WTC11 (cell line): ENCODE measurements at regions not wholly inside any gene's neighbourhood (a gene's known extent, or its start where the extent isn't known, plus 50 kb on each side); places are given as distances from the start of the nearest gene placed in this dataset.

Experiments
- ATAC-seq: fragments of 200-7000 bp; cut with Tn5 transposase; 2 replicates; pipeline ENCODE4 v1.10.0; 2021; ENCODE audit warnings: mild to moderate bottlenecking, moderate library complexity
- CTCF ChIA-PET: fragments of 300-600 bp; sonication (Branson Sonifier 250); formaldehyde crosslinking; loops from one replicate; lab custom pipeline; 2021; ENCODE audit warnings: antibody characterized with exemption; lab: Charles Lee
- POLR2A ChIA-PET: fragments of 350-600 bp; sonication (Branson Sonifier 250); formaldehyde crosslinking; loops from one replicate; lab custom pipeline; 2021; ENCODE audit warnings: antibody characterized with exemption; lab: Charles Lee
- DNase-seq: peaks from one replicate; pipeline ENCODE4 v3.0.0; 2021; ENCODE audit warnings: low spot score
- H3K27ac Mint-ChIP-seq: 2 replicates; pipeline ENCODE4 v1.8.0; 2021; ENCODE audit warnings: mixed read lengths
- H3K27me3 Mint-ChIP-seq: 2 replicates; pipeline ENCODE4 v1.8.0; 2021; ENCODE audit warnings: low read depth, mild to moderate bottlenecking, moderate library complexity, mixed read lengths
- H3K36me3 Mint-ChIP-seq: 2 replicates; pipeline ENCODE4 v1.8.0; 2021; ENCODE audit warnings: mixed read lengths
- H3K4me1 Mint-ChIP-seq: 2 replicates; pipeline ENCODE4 v1.8.0; 2022; ENCODE audit warnings: mixed read lengths
- H3K4me3 Mint-ChIP-seq: 2 replicates; pipeline ENCODE4 v1.8.0; 2021; ENCODE audit warnings: mild to moderate bottlenecking, moderate library complexity, mixed read lengths
- H3K9me3 Mint-ChIP-seq: 2 replicates; pipeline ENCODE4 v1.8.0; 2021; ENCODE audit warnings: mixed read lengths
- CREM ChIP-seq: sonication (generic); formaldehyde crosslinking; IDR thresholded peaks from 2 replicates; pipeline ENCODE4 v1.8.1; 2022; ENCODE audit warnings: mild to moderate bottlenecking, missing genetic modification reagents, moderate library complexity
- ELF4 ChIP-seq: sonication (generic); formaldehyde crosslinking; IDR thresholded peaks from 2 replicates; pipeline ENCODE4 v1.8.1; 2022; ENCODE audit warnings: low read depth, mild to moderate bottlenecking, moderate library complexity, missing genetic modification reagents
- EMX1 ChIP-seq: fragments of 250-450 bp; sonication (Bioruptor Pico); IDR thresholded peaks from 2 replicates; pipeline ENCODE4 v1.8.0; 2021; ENCODE audit warnings: mild to moderate bottlenecking
- MYBL2 ChIP-seq: sonication (generic); formaldehyde crosslinking; IDR thresholded peaks from 2 replicates; pipeline ENCODE4 v1.8.1; 2023; ENCODE audit warnings: mild to moderate bottlenecking, moderate library complexity, missing genetic modification reagents
- NR1H2 ChIP-seq: sonication (generic); formaldehyde crosslinking; IDR thresholded peaks from 2 replicates; pipeline ENCODE4 v1.9.0; 2021; ENCODE audit warnings: mild to moderate bottlenecking, moderate library complexity, missing genetic modification reagents
- NR2C2 ChIP-seq: sonication (generic); formaldehyde crosslinking; IDR thresholded peaks from 2 replicates; pipeline ENCODE4 v1.8.0; 2022; ENCODE audit warnings: mild to moderate bottlenecking, missing genetic modification reagents
- ZNF263 ChIP-seq: sonication (generic); formaldehyde crosslinking; IDR thresholded peaks from 2 replicates; pipeline ENCODE4 v1.8.1; 2022; ENCODE audit warnings: low read depth, mild to moderate bottlenecking, moderate library complexity, missing genetic modification reagents
- ZNF317 ChIP-seq: sonication (generic); formaldehyde crosslinking; IDR thresholded peaks from 2 replicates; pipeline ENCODE4 v1.8.1; 2023; ENCODE audit warnings: low read depth, mild to moderate bottlenecking, moderate library complexity, missing genetic modification reagents, borderline replicate concordance
- TF ChIP-seq, protein P1 (sequence below): sonication (generic); formaldehyde crosslinking; IDR thresholded peaks from 2 replicates; pipeline ENCODE4 v1.8.0; 2022; ENCODE audit warnings: mild to moderate bottlenecking, missing genetic modification reagents
- TF ChIP-seq, protein P2 (sequence below): sonication (generic); formaldehyde crosslinking; IDR thresholded peaks from 2 replicates; pipeline ENCODE4 v1.8.1; 2022; ENCODE audit warnings: missing genetic modification reagents, borderline replicate concordance
- TF ChIP-seq, protein P3 (sequence below): fragments of 250-450 bp; sonication (Bioruptor Pico); conservative IDR thresholded peaks from 2 replicates; pipeline ENCODE4 v1.9.0; 2021; ENCODE audit warnings: mild to moderate bottlenecking
- TF ChIP-seq, protein P4 (sequence below): fragments of 250-450 bp; sonication (Bioruptor Pico); IDR thresholded peaks from 2 replicates; pipeline ENCODE4 v1.9.0; 2021; ENCODE audit warnings: mild to moderate bottlenecking
- TF ChIP-seq, protein P5 (sequence below): sonication (generic); formaldehyde crosslinking; IDR thresholded peaks from 2 replicates; pipeline ENCODE4 v1.8.0; 2022; ENCODE audit warnings: missing genetic modification reagents
- TF ChIP-seq, protein P6 (sequence below): sonication (generic); formaldehyde crosslinking; IDR thresholded peaks from 2 replicates; pipeline ENCODE4 v1.8.1; 2023; ENCODE audit warnings: mild to moderate bottlenecking, missing genetic modification reagents

DNA sequence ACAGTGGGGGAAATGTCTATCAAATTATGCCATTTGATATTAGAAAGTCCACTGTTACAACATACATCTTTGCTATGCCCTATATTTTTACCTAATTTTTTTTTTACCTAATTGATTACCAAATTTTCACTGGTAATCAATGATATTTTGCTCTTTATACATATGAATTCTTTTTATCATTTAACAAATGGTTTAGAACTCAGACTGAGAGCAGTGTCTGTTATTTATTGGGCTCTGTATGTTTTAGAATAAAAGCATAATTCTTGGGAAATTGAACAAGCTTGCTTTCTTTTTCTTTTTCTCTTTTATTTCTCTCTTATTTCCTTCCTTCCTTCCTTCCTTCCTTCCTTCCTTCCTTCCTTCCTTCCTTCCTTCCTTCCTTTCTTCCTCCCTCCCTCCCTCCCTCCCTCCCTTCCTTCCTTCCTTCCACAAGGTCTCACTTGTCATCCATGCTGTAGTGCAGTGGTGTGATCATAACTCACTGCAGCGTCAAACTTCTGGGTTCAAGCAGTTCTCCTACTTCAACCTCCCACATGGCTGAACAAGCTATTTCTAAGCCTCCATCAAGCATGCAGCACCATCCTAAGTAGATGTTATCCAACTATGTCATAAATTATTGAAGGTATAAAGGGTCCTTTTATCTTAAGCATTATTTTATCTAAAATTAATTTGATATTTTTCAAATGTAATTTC lies 911.7 kb upstream of the CITED2 start:
- ATAC-seq (no peak), DNase-seq (no peak)
- TF ChIP-seq ZNF317 (CRISPR knock-in tag) (no peak), NR2C2 (CRISPR knock-in tag) (no peak), ELF4 (CRISPR knock-in tag) (no peak), ZNF263 (CRISPR knock-in tag) (no peak)
- Mint-ChIP-seq H3K27ac (no peak overlapping the region), H3K4me3 (no peak overlapping the region), H3K27me3 (no peaks in the 10 kb centered on the region), H3K36me3 (no peaks in the 10 kb centered on the region), H3K4me1 (no peaks in the 10 kb centered on the region), H3K9me3 (no peaks in the 10 kb centered on the region)
- CTCF ChIA-PET: no interaction called here
- POLR2A ChIA-PET: interaction anchor here (0.6 kb wide), 1 partner anchor 177 kb away, joined by 3 read pairs; no protein-coding TSS in a partner anchor

DNA sequence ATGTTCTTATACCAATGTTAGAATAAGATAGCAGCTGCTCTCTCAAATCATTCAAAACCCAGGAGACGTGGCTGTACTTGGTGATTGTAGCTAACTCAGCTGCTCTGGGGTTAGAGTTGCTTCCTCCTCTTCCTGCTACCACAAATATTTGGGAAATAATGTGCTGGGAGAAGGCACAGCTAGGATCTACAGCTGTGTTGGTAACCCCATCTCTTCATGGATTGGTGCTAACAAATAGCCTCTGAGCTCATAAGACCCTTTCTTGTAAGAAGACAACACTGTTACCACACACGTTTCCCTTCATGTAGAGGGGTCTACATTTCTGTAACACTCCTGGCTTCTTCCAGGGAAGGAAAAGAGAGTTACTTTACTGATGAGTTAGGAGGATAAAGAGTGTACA lies 911.0 kb upstream of the CITED2 start:
- CTCF ChIA-PET: no interaction called here
- POLR2A ChIA-PET: no interaction called here
- H3K4me1 Mint-ChIP-seq: no peaks in the 10 kb centered on the region
- no peaks in the 10 kb centered on the region for H3K9me3 Mint-ChIP-seq
- no peak overlapping the region for H3K4me3 Mint-ChIP-seq
- H3K27me3 Mint-ChIP-seq: no peaks in the 10 kb centered on the region
- H3K36me3 Mint-ChIP-seq: no peaks in the 10 kb centered on the region
- DNase-seq: no peak
- ATAC-seq: no peak
- TF ChIP-seq MYBL2 (CRISPR knock-in tag) (no peak), NR1H2 (CRISPR knock-in tag) (no peak), CREM (CRISPR knock-in tag) (no peak), EMX1 (CRISPR knock-in tag) (no peak)
- TF ChIP-seq, protein P1, sequence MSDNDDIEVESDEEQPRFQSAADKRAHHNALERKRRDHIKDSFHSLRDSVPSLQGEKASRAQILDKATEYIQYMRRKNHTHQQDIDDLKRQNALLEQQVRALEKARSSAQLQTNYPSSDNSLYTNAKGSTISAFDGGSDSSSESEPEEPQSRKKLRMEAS: no peak
- TF ChIP-seq, protein P2, sequence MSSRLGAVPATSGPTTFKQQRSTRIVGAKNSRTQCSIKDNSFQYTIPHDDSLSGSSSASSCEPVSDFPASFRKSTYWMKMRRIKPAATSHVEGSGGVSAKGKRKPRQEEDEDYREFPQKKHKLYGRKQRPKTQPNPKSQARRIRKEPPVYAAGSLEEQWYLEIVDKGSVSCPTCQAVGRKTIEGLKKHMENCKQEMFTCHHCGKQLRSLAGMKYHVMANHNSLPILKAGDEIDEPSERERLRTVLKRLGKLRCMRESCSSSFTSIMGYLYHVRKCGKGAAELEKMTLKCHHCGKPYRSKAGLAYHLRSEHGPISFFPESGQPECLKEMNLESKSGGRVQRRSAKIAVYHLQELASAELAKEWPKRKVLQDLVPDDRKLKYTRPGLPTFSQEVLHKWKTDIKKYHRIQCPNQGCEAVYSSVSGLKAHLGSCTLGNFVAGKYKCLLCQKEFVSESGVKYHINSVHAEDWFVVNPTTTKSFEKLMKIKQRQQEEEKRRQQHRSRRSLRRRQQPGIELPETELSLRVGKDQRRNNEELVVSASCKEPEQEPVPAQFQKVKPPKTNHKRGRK (CRISPR knock-in tag): no peak
- TF ChIP-seq, protein P3, sequence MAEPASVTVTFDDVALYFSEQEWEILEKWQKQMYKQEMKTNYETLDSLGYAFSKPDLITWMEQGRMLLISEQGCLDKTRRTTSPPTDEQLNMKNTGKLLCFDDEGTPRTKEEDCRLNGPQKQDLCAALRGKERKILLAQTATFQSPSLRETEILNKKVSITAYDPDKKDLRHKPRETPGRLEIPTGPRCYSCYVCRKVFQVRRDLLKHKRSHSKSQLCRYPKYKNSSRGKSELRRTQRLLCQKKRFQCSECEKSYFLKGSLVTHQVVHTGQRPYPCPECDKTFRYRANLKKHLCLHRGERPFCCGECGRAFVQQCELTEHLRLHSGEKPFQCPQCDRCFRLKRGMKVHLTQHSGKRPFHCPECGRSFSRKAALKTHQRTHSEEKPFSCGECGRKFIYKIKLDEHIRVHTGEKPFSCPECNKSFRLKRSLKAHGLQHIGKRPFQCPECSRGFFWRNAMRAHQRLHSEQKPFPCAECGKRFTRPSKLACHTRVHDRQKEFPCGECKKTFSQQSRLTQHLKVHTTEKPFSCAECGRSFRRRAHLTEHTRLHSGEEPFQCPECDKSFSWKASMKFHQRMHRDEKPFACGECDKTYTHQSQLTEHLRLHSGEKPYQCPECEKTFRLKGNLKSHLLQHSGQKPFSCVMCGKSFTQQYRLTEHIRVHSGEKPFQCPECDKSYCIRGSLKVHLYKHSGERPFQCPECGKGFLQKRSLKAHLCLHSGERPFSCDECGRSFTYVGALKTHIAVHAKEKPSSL (CRISPR knock-in tag): no peak
- TF ChIP-seq, protein P4, sequence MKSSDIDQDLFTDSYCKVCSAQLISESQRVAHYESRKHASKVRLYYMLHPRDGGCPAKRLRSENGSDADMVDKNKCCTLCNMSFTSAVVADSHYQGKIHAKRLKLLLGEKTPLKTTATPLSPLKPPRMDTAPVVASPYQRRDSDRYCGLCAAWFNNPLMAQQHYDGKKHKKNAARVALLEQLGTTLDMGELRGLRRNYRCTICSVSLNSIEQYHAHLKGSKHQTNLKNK (CRISPR knock-in tag): no peak
- TF ChIP-seq, protein P5, sequence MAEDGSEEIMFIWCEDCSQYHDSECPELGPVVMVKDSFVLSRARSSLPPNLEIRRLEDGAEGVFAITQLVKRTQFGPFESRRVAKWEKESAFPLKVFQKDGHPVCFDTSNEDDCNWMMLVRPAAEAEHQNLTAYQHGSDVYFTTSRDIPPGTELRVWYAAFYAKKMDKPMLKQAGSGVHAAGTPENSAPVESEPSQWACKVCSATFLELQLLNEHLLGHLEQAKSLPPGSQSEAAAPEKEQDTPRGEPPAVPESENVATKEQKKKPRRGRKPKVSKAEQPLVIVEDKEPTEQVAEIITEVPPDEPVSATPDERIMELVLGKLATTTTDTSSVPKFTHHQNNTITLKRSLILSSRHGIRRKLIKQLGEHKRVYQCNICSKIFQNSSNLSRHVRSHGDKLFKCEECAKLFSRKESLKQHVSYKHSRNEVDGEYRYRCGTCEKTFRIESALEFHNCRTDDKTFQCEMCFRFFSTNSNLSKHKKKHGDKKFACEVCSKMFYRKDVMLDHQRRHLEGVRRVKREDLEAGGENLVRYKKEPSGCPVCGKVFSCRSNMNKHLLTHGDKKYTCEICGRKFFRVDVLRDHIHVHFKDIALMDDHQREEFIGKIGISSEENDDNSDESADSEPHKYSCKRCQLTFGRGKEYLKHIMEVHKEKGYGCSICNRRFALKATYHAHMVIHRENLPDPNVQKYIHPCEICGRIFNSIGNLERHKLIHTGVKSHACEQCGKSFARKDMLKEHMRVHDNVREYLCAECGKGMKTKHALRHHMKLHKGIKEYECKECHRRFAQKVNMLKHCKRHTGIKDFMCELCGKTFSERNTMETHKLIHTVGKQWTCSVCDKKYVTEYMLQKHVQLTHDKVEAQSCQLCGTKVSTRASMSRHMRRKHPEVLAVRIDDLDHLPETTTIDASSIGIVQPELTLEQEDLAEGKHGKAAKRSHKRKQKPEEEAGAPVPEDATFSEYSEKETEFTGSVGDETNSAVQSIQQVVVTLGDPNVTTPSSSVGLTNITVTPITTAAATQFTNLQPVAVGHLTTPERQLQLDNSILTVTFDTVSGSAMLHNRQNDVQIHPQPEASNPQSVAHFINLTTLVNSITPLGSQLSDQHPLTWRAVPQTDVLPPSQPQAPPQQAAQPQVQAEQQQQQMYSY (CRISPR knock-in tag): no peak
- TF ChIP-seq, protein P6, sequence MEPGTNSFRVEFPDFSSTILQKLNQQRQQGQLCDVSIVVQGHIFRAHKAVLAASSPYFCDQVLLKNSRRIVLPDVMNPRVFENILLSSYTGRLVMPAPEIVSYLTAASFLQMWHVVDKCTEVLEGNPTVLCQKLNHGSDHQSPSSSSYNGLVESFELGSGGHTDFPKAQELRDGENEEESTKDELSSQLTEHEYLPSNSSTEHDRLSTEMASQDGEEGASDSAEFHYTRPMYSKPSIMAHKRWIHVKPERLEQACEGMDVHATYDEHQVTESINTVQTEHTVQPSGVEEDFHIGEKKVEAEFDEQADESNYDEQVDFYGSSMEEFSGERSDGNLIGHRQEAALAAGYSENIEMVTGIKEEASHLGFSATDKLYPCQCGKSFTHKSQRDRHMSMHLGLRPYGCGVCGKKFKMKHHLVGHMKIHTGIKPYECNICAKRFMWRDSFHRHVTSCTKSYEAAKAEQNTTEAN: no peak
- no peak overlapping the region for H3K27ac Mint-ChIP-seq
